ENCODE measurements at regions not wholly inside any gene's neighbourhood (a gene's known extent, or its start where the extent isn't known, plus 50 kb on each side); places are given as distances from the start of the nearest gene placed in this dataset.

GRCh38 chr5:9858043-9858442, 227.9 kb upstream of the TAS2R1 start:
- intact Hi-C loops (cut with DNase I; ENCODE audit: low total_unique reads) = no loop called here
- Histone ChIP-seq H3K9me3 (peaks cover 0 to 11% (median 2%) of the 10 kb centered on the region in 8 donors), H3K4me3 (no peak overlapping the region), H3K36me3 (no peaks in the 10 kb centered on the region), H3K4me1 (no peaks in the 10 kb centered on the region), H3K27me3 (replicated peaks in 1 of 7) (no peaks in the 10 kb centered on the region), H3K27ac (no peak overlapping the region)
- no peak for DNase-seq
- 83 to 100% (median 90%) methylated on average over 1 to 3 of the region's 3 CpGs for WGBS, 5 donors
- TF ChIP-seq POLR2AphosphoS5 (IDR thresholded peaks at IDR 0.05) (no peak), CTCF (IDR thresholded peaks at IDR 0.05 in 8 of 11, conservative IDR thresholded peaks at IDR 0.05 in 3 of 11) (no peak), POLR2A (IDR thresholded peaks at IDR 0.05) (no peak)

DNA sequence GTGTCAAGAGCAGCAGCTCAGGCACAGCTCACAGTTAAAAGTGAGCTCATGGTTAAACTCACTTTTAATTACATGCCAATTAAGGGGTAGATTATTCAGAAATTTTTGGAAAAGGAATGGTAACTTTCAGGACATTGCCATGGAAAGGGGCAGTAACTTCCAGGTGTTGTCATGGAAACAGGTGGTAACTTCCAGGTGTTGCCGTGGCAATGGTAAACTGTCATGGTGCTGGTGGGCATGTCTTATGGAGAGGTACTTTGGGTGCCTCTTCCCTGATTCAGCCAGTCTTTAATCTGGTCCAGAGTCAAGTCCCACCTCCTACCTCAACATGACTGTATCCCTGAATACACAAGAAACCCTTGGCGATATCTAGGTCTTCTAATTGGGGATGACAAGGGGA, 223.2 kb upstream of the TAS2R1 start:
- WGBS, 5 donors = 80 to 97% (median 92%) methylated on average over 2 of the region's 2 CpGs

GRCh38 chr5:9852671-9853070, 222.5 kb upstream of the TAS2R1 start:
- TF ChIP-seq POLR2AphosphoS5 (IDR thresholded peaks at IDR 0.05) = no peak
- TF ChIP-seq CTCF (IDR thresholded peaks at IDR 0.05 in 8 of 11, conservative IDR thresholded peaks at IDR 0.05 in 3 of 11) = no peak
- TF ChIP-seq POLR2A (IDR thresholded peaks at IDR 0.05) = no peak
- H3K9me3 ChIP-seq = peaks cover 0 to 10% (median 2%) of the 10 kb centered on the region in 8 donors
- H3K27ac ChIP-seq = no peak overlapping the region
- no peaks in the 10 kb centered on the region for H3K36me3 ChIP-seq
- no peaks in the 10 kb centered on the region for H3K4me1 ChIP-seq
- intact Hi-C loops (cut with DNase I; ENCODE audit: low total_unique reads) = no loop called here
- no peaks in the 10 kb centered on the region for H3K27me3 ChIP-seq (replicated peaks in 1 of 7)
- DNase-seq = no peak
- H3K4me3 ChIP-seq = no peak overlapping the region
- 64 to 85% (median 79%) methylated on average over 3 of the region's 3 CpGs for WGBS, 5 donors

More for the DNA sequence above, 223.2 kb upstream of the TAS2R1 start:
- intact Hi-C loops (cut with DNase I; ENCODE audit: low total_unique reads) = no loop called here
- no peaks in the 10 kb centered on the region for H3K4me1 ChIP-seq
- TF ChIP-seq POLR2AphosphoS5 (IDR thresholded peaks at IDR 0.05) = no peak
- TF ChIP-seq POLR2A (IDR thresholded peaks at IDR 0.05) = no peak
- TF ChIP-seq CTCF (IDR thresholded peaks at IDR 0.05 in 8 of 11, conservative IDR thresholded peaks at IDR 0.05 in 3 of 11) = no peak
- no peak overlapping the region for H3K4me3 ChIP-seq
- H3K27me3 ChIP-seq (replicated peaks in 1 of 7) = no peaks in the 10 kb centered on the region
- peaks cover 0 to 11% (median 2%) of the 10 kb centered on the region in 8 donors for H3K9me3 ChIP-seq
- no peak for DNase-seq
- H3K36me3 ChIP-seq = no peaks in the 10 kb centered on the region
- H3K27ac ChIP-seq = no peak overlapping the region

DNA sequence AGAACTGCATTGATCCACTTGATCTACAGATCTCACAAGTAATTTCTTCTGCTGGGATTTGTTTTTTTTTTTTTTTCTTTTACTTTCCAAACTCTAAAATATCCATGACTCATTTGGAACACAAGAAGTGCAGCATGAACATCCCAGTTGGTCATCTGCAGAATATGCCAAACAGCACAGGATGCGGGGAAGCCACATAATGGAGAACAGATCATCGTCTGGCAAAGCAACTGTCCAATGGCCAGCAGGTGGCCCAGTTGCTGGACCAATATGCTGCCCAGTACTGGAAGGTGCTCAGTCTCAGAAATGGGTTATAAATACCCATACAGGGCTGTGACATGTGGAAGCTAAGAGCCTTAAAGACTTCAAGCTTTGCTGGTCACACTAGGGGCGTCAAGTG, 221.3 kb upstream of the TAS2R1 start:
- Histone ChIP-seq H3K4me1 (no peaks in the 10 kb centered on the region), H3K36me3 (no peaks in the 10 kb centered on the region), H3K27ac (no peak overlapping the region), H3K4me3 (no peak overlapping the region), H3K9me3 (peaks cover 0 to 1% (median 0%) of the 10 kb centered on the region in 8 donors), H3K27me3 (replicated peaks in 1 of 7) (no peaks in the 10 kb centered on the region)
- TF ChIP-seq POLR2AphosphoS5 (IDR thresholded peaks at IDR 0.05) (no peak), POLR2A (IDR thresholded peaks at IDR 0.05) (no peak), CTCF (IDR thresholded peaks at IDR 0.05 in 8 of 11, conservative IDR thresholded peaks at IDR 0.05 in 3 of 11) (no peak)
- no peak for DNase-seq
- 56 to 82% (median 78%) methylated on average over 3 of the region's 3 CpGs for WGBS, 5 donors
- intact Hi-C loops (cut with DNase I; ENCODE audit: low total_unique reads) = no loop called here
